RCC 7860 (cell line): ENCODE measurements at regions not wholly inside any gene's neighbourhood (a gene's known extent, or its start where the extent isn't known, plus 50 kb on each side); places are given as distances from the start of the nearest gene placed in this dataset.
A peak's percentile ranks its signal among the peaks of the same experiment; 100 is the strongest.
"Not testable (repeated sequence)": the region's sequence is repeated elsewhere in the genome, so short reads cannot be mapped to it uniquely, and the experiment has no call there.

Experiments used
- DNase-seq: peaks from one replicate; pipeline ENCODE4 v3.0.0-alpha.2; 2015; ENCODE audit warnings: low spot score
- FAIRE-seq: peaks from 2 replicates; lab custom pipeline; 2012; peaks lifted over from hg19 to GRCh38; lab: Jason Lieb, UNC

GRCh38 chr3:180743813-180744590 lies 64.7 kb upstream of the CCDC39 start:
- no peak for FAIRE-seq

GRCh38 chr3:180747805-180748361 lies 68.6 kb upstream of the CCDC39 start:
- FAIRE-seq (no peak), DNase-seq (no peak)

More at GRCh38 chr3:180743813-180744590, 64.7 kb upstream of the CCDC39 start:
- no peak for DNase-seq

GRCh38 chr3:180749322-180749721 lies 70.0 kb upstream of the CCDC39 start:
- FAIRE-seq (no peak), DNase-seq (no peak)

GRCh38 chr3:180749796-180750195 lies 70.5 kb upstream of the CCDC39 start:
- FAIRE-seq = no peak
- DNase-seq = no peak

- FAIRE-seq (no peak), DNase-seq (no peak)
Measured at GRCh38 chr3:180755556-180755955, 76.3 kb upstream of the CCDC39 start.

GRCh38 chr3:180762866-180763265 lies 83.6 kb upstream of the CCDC39 start:
- DNase-seq (no peak), FAIRE-seq (no peak)

GRCh38 chr3:180764481-180764880 lies 85.2 kb upstream of the CCDC39 start:
- DNase-seq = no peak
- FAIRE-seq = no peak

- FAIRE-seq = no peak
- DNase-seq = no peak
Measured at GRCh38 chr3:180770639-180771038, 91.3 kb upstream of the CCDC39 start.

GRCh38 chr3:180776433-180776832 lies 97.1 kb upstream of the CCDC39 start:
- FAIRE-seq (no peak), DNase-seq (no peak)

GRCh38 chr3:180782195-180782984 lies 103.1 kb upstream of the CCDC39 start:
- DNase-seq (no peak), FAIRE-seq (no peak)

- not testable (repeated sequence) for FAIRE-seq
Measured at GRCh38 chr3:180786227-180786626, 106.9 kb upstream of the CCDC39 start.

GRCh38 chr3:180789774-180790173 lies 110.5 kb upstream of the CCDC39 start:
- no peak for FAIRE-seq

More at GRCh38 chr3:180786227-180786626, 106.9 kb upstream of the CCDC39 start:
- DNase-seq = not testable (repeated sequence)

GRCh38 chr3:180798197-180798596 lies 114.3 kb upstream of the FXR1 start:
- FAIRE-seq = no peak
- DNase-seq = no peak

More at GRCh38 chr3:180789774-180790173, 110.5 kb upstream of the CCDC39 start:
- DNase-seq = no peak

- FAIRE-seq = peak; percentile 69
- DNase-seq = peak; percentile 25
Measured at GRCh38 chr3:180802837-180803236, 109.6 kb upstream of the FXR1 start.

GRCh38 chr3:180804916-180805315 lies 107.6 kb upstream of the FXR1 start:
- FAIRE-seq = no peak
- no peak for DNase-seq

- DNase-seq (no peak), FAIRE-seq (no peak)
Measured at GRCh38 chr3:180808823-180809575, 103.5 kb upstream of the FXR1 start.

- DNase-seq = no peak
- no peak for FAIRE-seq
Measured at GRCh38 chr3:180820400-180820799, 92.1 kb upstream of the FXR1 start.

GRCh38 chr3:180825964-180826363 lies 86.5 kb upstream of the FXR1 start:
- DNase-seq (no peak), FAIRE-seq (no peak)

GRCh38 chr3:180827171-180827570 lies 85.3 kb upstream of the FXR1 start:
- no peak for DNase-seq
- no peak for FAIRE-seq

- FAIRE-seq = no peak
- no peak for DNase-seq
Measured at GRCh38 chr3:180828001-180828720, 84.3 kb upstream of the FXR1 start.
